Spleen (tissue), 11 donors: ENCODE measurements at regions not wholly inside any gene's neighbourhood (a gene's known extent, or its start where the extent isn't known, plus 50 kb on each side); places are given as distances from the start of the nearest gene placed in this dataset.

ENCODE experiments used
- DNase-seq: peaks from one replicate; pipeline ENCODE4 v3.0.0-alpha.2; 2020
- H3K27ac ChIP-seq, 8 donors: fragments of 200-600 bp; sonication (generic) in 7 of 8; 1 replicate in 4 of 8; 2 replicates in 4 of 8; pipeline versions ENCODE4 v1.5.0 to v1.8.0; 2016 to 2021; ENCODE audit warnings: inconsistent platforms in 4 of 8, mild to moderate bottlenecking in 4 of 8, moderate library complexity in 1 of 8
- H3K27me3 ChIP-seq, 7 donors: fragments of 200-600 bp; sonication (generic) in 6 of 7; replicated peaks in 1 of 7; 1 replicate in 4 of 7; 2 replicates in 3 of 7; pipeline versions ENCODE4 v1.5.0 to v1.8.0; 2016 to 2021; ENCODE audit warnings: inconsistent platforms in 3 of 7, mild to moderate bottlenecking in 1 of 7
- H3K36me3 ChIP-seq, 6 donors: fragments of 200-600 bp; sonication (generic) in 5 of 6; 1 replicate in 4 of 6; 2 replicates in 2 of 6; pipeline versions ENCODE4 v1.5.0 to v1.8.0; 2016 to 2021; ENCODE audit warnings: inconsistent platforms in 2 of 6
- H3K4me1 ChIP-seq, 6 donors: fragments of 200-600 bp; sonication (generic) in 5 of 6; 1 replicate in 3 of 6; 2 replicates in 3 of 6; pipeline versions ENCODE4 v1.5.0 to v1.8.0; 2016 to 2021; ENCODE audit warnings: inconsistent platforms in 3 of 6
- H3K4me3 ChIP-seq, 8 donors: fragments of 200-600 bp; sonication (generic) in 7 of 8; 1 replicate in 4 of 8; 2 replicates in 4 of 8; pipeline versions ENCODE4 v1.5.0 to v1.8.0; 2016 to 2021; ENCODE audit warnings: inconsistent platforms in 4 of 8, mild to moderate bottlenecking in 4 of 8, moderate library complexity in 2 of 8
- H3K9me3 ChIP-seq, 8 donors: fragments of 200-600 bp; sonication (generic) in 7 of 8; 1 replicate in 4 of 8; 2 replicates in 4 of 8; pipeline versions ENCODE4 v1.5.0 to v1.8.0; 2016 to 2021; ENCODE audit warnings: inconsistent platforms in 4 of 8
- CTCF ChIP-seq, 11 experiments: fragments of 200-600 bp in 7 of 11; fragments of 450-650 bp in 4 of 11; sonication (generic) in 4 of 11; IDR thresholded peaks in 8 of 11; conservative IDR thresholded peaks in 3 of 11; 1 replicate in 7 of 11; 2 replicates in 4 of 11; pipeline versions ENCODE4 v1.4.0 to v1.8.0; 2016 to 2021; ENCODE audit warnings: antibody characterized with exemption in 11 of 11, inconsistent platforms in 4 of 11, mild to moderate bottlenecking in 1 of 11
- POLR2A ChIP-seq, 3 donors: fragments of 450-650 bp; IDR thresholded peaks; one replicate each; pipeline ENCODE4 v1.5.1; 2017; ENCODE audit warnings: antibody characterized with exemption in 3 of 3, mild to moderate bottlenecking in 1 of 3
- POLR2AphosphoS5 ChIP-seq, 3 donors: sonication (generic); formaldehyde crosslinking; IDR thresholded peaks; one replicate each; pipeline ENCODE4 v1.5.1; 2017; ENCODE audit warnings: antibody characterized with exemption in 3 of 3
- WGBS, 5 donors: extraction: QIAGEN DNeasy Blood & Tissue Kit in 3 of 5; methylation state at CpG; one replicate each; pipeline versions ENCODE4 v1.1.5 to v1.1.7; 2013 to 2018; 5-methylcytosine and 5-hydroxymethylcytosine counted together
- intact Hi-C: fragments of 100-400 bp; cut with DNase I; formaldehyde crosslinking; loops from one replicate; pipeline ENCODE4 v1.15.0; 2023; ENCODE audit warnings: low total_unique reads
- donor health status: healthy with polysubstance abuse.
- donor health status: DM: no; HTN: no; CAD: no; lungs with moderate emphysema.
- donor health status: DM: no; HTN: no; CAD: no.
- donor health status: Bipolar disorder and iron deficiency.
- donor health status: healthy.
- donor health status: DM: no; HTN: no; CAD: no.
- donor health status: DM: yes; HTN: yes; CAD: no.

GRCh38 chr3:182631183-182632076 lies 161.9 kb upstream of the ATP11B start:
- Histone ChIP-seq H3K4me1 (no peaks in the 10 kb centered on the region), H3K27ac (no peak overlapping the region), H3K36me3 (no peaks in the 10 kb centered on the region), H3K4me3 (no peak overlapping the region), H3K9me3 (no peaks in the 10 kb centered on the region), H3K27me3 (no peaks in the 10 kb centered on the region)
- no peak for DNase-seq
- intact Hi-C loops, result no loop called here
- TF ChIP-seq CTCF (IDR thresholded peaks at IDR 0.05 in 8 of 11, conservative IDR thresholded peaks at IDR 0.05 in 3 of 11), result no peak
- TF ChIP-seq POLR2A (IDR thresholded peaks at IDR 0.05), result no peak
- TF ChIP-seq POLR2AphosphoS5 (IDR thresholded peaks at IDR 0.05), result no peak
- 70 to 83% (median 81%) methylated on average over 6 of the region's 6 CpGs for WGBS, 5 donors

- H3K4me3 ChIP-seq, result no peak overlapping the region
- H3K27me3 ChIP-seq, result no peaks in the 10 kb centered on the region
- 87 to 96% (median 93%) methylated on average over 4 of the region's 4 CpGs for WGBS, 5 donors
- intact Hi-C loops, result no loop called here
- TF ChIP-seq POLR2AphosphoS5 (IDR thresholded peaks at IDR 0.05), result no peak
- no peak for TF ChIP-seq POLR2A (IDR thresholded peaks at IDR 0.05)
- no peak for TF ChIP-seq CTCF (IDR thresholded peaks at IDR 0.05 in 8 of 11, conservative IDR thresholded peaks at IDR 0.05 in 3 of 11)
- H3K27ac ChIP-seq, result no peak overlapping the region
- no peaks in the 10 kb centered on the region for H3K9me3 ChIP-seq
- H3K4me1 ChIP-seq, result no peaks in the 10 kb centered on the region
- H3K36me3 ChIP-seq, result no peaks in the 10 kb centered on the region
- no peak for DNase-seq
Observed at GRCh38 chr3:182632077-182632393, 161.3 kb upstream of the ATP11B start.

- WGBS, 5 donors, result 89 to 94% (median 91%) methylated on average over 7 of the region's 7 CpGs
- Histone ChIP-seq H3K9me3 (no peaks in the 10 kb centered on the region), H3K27me3 (peaks cover 0 to 2% (median 0%) of the 10 kb centered on the region in 7 donors), H3K4me1 (no peaks in the 10 kb centered on the region), H3K4me3 (no peak overlapping the region), H3K36me3 (no peaks in the 10 kb centered on the region), H3K27ac (no peak overlapping the region)
- DNase-seq, result no peak
- intact Hi-C loops, result no loop called here
- TF ChIP-seq CTCF (IDR thresholded peaks at IDR 0.05 in 8 of 11, conservative IDR thresholded peaks at IDR 0.05 in 3 of 11), result no peak
Observed at GRCh38 chr3:182633186-182633585, 160.1 kb upstream of the ATP11B start.

- DNase-seq, result no peak
- no peak overlapping the region for H3K27ac ChIP-seq
- H3K4me1 ChIP-seq, result no peaks in the 10 kb centered on the region
- H3K4me3 ChIP-seq, result no peak overlapping the region
- H3K36me3 ChIP-seq, result no peaks in the 10 kb centered on the region
- peaks cover 0 to 3% (median 0%) of the 10 kb centered on the region in 8 donors for H3K9me3 ChIP-seq
- intact Hi-C loops, result no loop called here
- TF ChIP-seq POLR2A (IDR thresholded peaks at IDR 0.05) (no peak), CTCF (IDR thresholded peaks at IDR 0.05 in 8 of 11, conservative IDR thresholded peaks at IDR 0.05 in 3 of 11) (no peak), POLR2AphosphoS5 (IDR thresholded peaks at IDR 0.05) (no peak)
- peaks cover 0 to 5% (median 0%) of the 10 kb centered on the region in 7 donors for H3K27me3 ChIP-seq
- WGBS, 5 donors, result 63 to 89% (median 82%) methylated on average over 1 of the region's 1 CpG
Observed at GRCh38 chr3:182636646-182637045, 156.7 kb upstream of the ATP11B start.
